Trophoblast cell (in vitro differentiated cells and primary cell): ENCODE measurements at regions not wholly inside any gene's neighbourhood (a gene's known extent, or its start where the extent isn't known, plus 50 kb on each side); places are given as distances from the start of the nearest gene placed in this dataset.

Source experiments
- DNase-seq, 2 donors: peaks; one replicate each; pipeline ENCODE4 v3.0.0-alpha.2; 2016
- H2AFZ ChIP-seq: 2 replicates; pipeline ENCODE4 v1.6.1; 2013; ENCODE audit warnings: low read length, moderate library complexity, mild to moderate bottlenecking; ENCODE audit not compliant: insufficient read depth, poor library complexity
- H2AK5ac ChIP-seq: 2 replicates; pipeline ENCODE4 v1.6.1; 2013; ENCODE audit warnings: mild to moderate bottlenecking, low read length
- H2BK120ac ChIP-seq: 2 replicates; pipeline ENCODE4 v1.6.1; 2013; ENCODE audit warnings: low read length, mild to moderate bottlenecking, moderate library complexity; ENCODE audit not compliant: insufficient read depth, poor library complexity
- H2BK12ac ChIP-seq: 2 replicates; pipeline ENCODE4 v1.6.1; 2013; ENCODE audit warnings: mild to moderate bottlenecking, low read length, moderate library complexity
- H2BK5ac ChIP-seq: 2 replicates; pipeline ENCODE4 v1.6.1; 2013; ENCODE audit warnings: low read length, low read depth, moderate library complexity, mild to moderate bottlenecking; ENCODE audit not compliant: poor library complexity
- H3K14ac ChIP-seq: 2 replicates; pipeline ENCODE4 v1.6.1; 2013; ENCODE audit warnings: mild to moderate bottlenecking, low read length
- H3K18ac ChIP-seq: 2 replicates; pipeline ENCODE4 v1.6.1; 2013; ENCODE audit warnings: mild to moderate bottlenecking, low read length
- H3K23ac ChIP-seq: 2 replicates; pipeline ENCODE4 v1.6.1; 2013; ENCODE audit warnings: low read length
- H3K27ac ChIP-seq: 2 replicates; pipeline ENCODE4 v1.5.1; 2013; ENCODE audit warnings: low read depth, mild to moderate bottlenecking, inconsistent platforms, low read length, moderate library complexity
- H3K27me3 ChIP-seq: 2 replicates; pipeline ENCODE4 v1.6.1; 2013; ENCODE audit warnings: inconsistent platforms, mild to moderate bottlenecking, low read length, moderate library complexity; ENCODE audit not compliant: insufficient read depth
- H3K36me3 ChIP-seq, 2 experiments: 1 replicate in 1 of 2; 2 replicates in 1 of 2; pipeline ENCODE4 v1.6.1; 2013; ENCODE audit warnings: low read length in 2 of 2, mild to moderate bottlenecking in 2 of 2, moderate library complexity in 1 of 2; ENCODE audit not compliant: insufficient read depth in 2 of 2, control insufficient read depth in 1 of 2
- H3K4ac ChIP-seq: 2 replicates; pipeline ENCODE4 v1.6.1; 2013; ENCODE audit warnings: low read depth, mild to moderate bottlenecking, low read length, moderate library complexity
- H3K4me1 ChIP-seq, 2 experiments: 1 replicate in 1 of 2; 2 replicates in 1 of 2; pipeline ENCODE4 v1.6.1; 2013; ENCODE audit warnings: low read length in 2 of 2, mild to moderate bottlenecking in 2 of 2, moderate library complexity in 1 of 2; ENCODE audit not compliant: insufficient read depth in 2 of 2, control insufficient read depth in 1 of 2
- H3K4me2 ChIP-seq: 2 replicates; pipeline ENCODE4 v1.6.1; 2013; ENCODE audit warnings: inconsistent platforms, mild to moderate bottlenecking, low read length, moderate library complexity
- H3K4me3 ChIP-seq: 2 replicates; pipeline ENCODE4 v1.5.1; 2013; ENCODE audit warnings: mild to moderate bottlenecking, low read depth, low read length, inconsistent platforms
- H3K79me1 ChIP-seq: one replicate; pipeline ENCODE4 v1.6.1; 2013; ENCODE audit warnings: low read length
- H3K79me2 ChIP-seq: 2 replicates; pipeline ENCODE4 v1.6.1; 2013; ENCODE audit warnings: low read length, mild to moderate bottlenecking; ENCODE audit not compliant: control insufficient read depth, insufficient read depth, poor library complexity
- H3K9ac ChIP-seq: 2 replicates; pipeline ENCODE4 v1.6.1; 2013; ENCODE audit warnings: mild to moderate bottlenecking, low read length
- H3K9me3 ChIP-seq: 2 replicates; pipeline ENCODE4 v1.6.1; 2013; ENCODE audit warnings: low read depth, mild to moderate bottlenecking, control low read depth, inconsistent platforms, low read length; ENCODE audit not compliant: insufficient read depth
- H4K12ac ChIP-seq: 2 replicates; pipeline ENCODE4 v1.6.1; 2013; ENCODE audit warnings: low read depth, mild to moderate bottlenecking, low read length, moderate library complexity
- H4K8ac ChIP-seq: 2 replicates; pipeline ENCODE4 v1.6.1; 2013; ENCODE audit warnings: low read depth, mild to moderate bottlenecking, low read length, moderate library complexity
- H4K91ac ChIP-seq: one replicate; pipeline ENCODE4 v1.6.1; 2013; ENCODE audit warnings: low read depth, mild to moderate bottlenecking, low read length, moderate library complexity
- WGBS: extraction: QIAGEN DNeasy Blood & Tissue Kit; methylation state at CpG from one replicate; pipeline ENCODE4 v1.1.7; 2013; ENCODE audit warnings: missing lambda C conversion rate; ENCODE audit not compliant: insufficient read length, insufficient coverage; ENCODE audit errors: extremely low coverage; 5-methylcytosine and 5-hydroxymethylcytosine counted together

GRCh38 chr10:28980264-28980663, 302.9 kb downstream of the BAMBI start:
- Histone ChIP-seq H3K4ac (no peak overlapping the region), H3K79me1 (peaks cover 2% of the 10 kb centered on the region), H3K4me1 (peaks cover 3 to 8% of the 10 kb centered on the region in 2 experiments), H3K4me3 (no peak overlapping the region), H3K4me2 (no peak overlapping the region), H3K14ac (no peak overlapping the region), H2BK5ac (no peak overlapping the region), H2AFZ (no peak overlapping the region), H3K9ac (no peak overlapping the region), H3K36me3 (no peaks in the 10 kb centered on the region), H2AK5ac (no peak overlapping the region), H4K8ac (no peak overlapping the region), H4K12ac (no peak overlapping the region), H3K79me2 (no peaks in the 10 kb centered on the region), H3K23ac (no peak overlapping the region), H4K91ac (no peak overlapping the region), H3K9me3 (no peaks in the 10 kb centered on the region), H3K27ac (no peak overlapping the region), H3K18ac (no peak overlapping the region), H3K27me3 (no peaks in the 10 kb centered on the region), H2BK12ac (no peak overlapping the region), H2BK120ac (no peak overlapping the region)
- WGBS = no CpG with 5 or more reads among the region's 2 CpGs
- no peak for DNase-seq

- Histone ChIP-seq H3K36me3 (no peaks in the 10 kb centered on the region), H3K4ac (no peak overlapping the region), H2AK5ac (no peak overlapping the region), H3K4me2 (no peak overlapping the region), H2BK12ac (no peak overlapping the region), H2AFZ (no peak overlapping the region), H2BK5ac (no peak overlapping the region), H3K23ac (no peak overlapping the region), H3K4me1 (peaks cover 3 to 10% of the 10 kb centered on the region in 2 experiments), H4K8ac (no peak overlapping the region), H4K91ac (no peak overlapping the region), H3K27me3 (no peaks in the 10 kb centered on the region), H3K4me3 (no peak overlapping the region), H3K79me1 (peaks cover 3% of the 10 kb centered on the region), H3K14ac (no peak overlapping the region), H2BK120ac (no peak overlapping the region), H4K12ac (no peak overlapping the region), H3K9me3 (no peaks in the 10 kb centered on the region), H3K18ac (no peak overlapping the region), H3K27ac (no peak overlapping the region), H3K9ac (no peak overlapping the region), H3K79me2 (no peaks in the 10 kb centered on the region)
- no peak for DNase-seq
- WGBS = no CpG with 5 or more reads among the region's 3 CpGs
These were observed 303.7 kb downstream of the BAMBI start for GRCh38 chr10:28981007-28981406.

- H2AFZ ChIP-seq = peak overlapping the region; percentile 0
- H3K23ac ChIP-seq = no peak overlapping the region
- no peaks in the 10 kb centered on the region for H3K9me3 ChIP-seq
- peaks cover 5% of the 10 kb centered on the region for H3K79me1 ChIP-seq
- no peak overlapping the region for H4K8ac ChIP-seq
- no peak overlapping the region for H3K4me3 ChIP-seq
- H2BK120ac ChIP-seq = no peak overlapping the region
- H3K4me1 ChIP-seq = peaks cover 3 to 10% of the 10 kb centered on the region in 2 experiments
- H3K9ac ChIP-seq = no peak overlapping the region
- no peak for DNase-seq
- H3K14ac ChIP-seq = no peak overlapping the region
- H3K36me3 ChIP-seq = no peaks in the 10 kb centered on the region
- WGBS = no CpG with 5 or more reads among the region's 6 CpGs
- H3K27me3 ChIP-seq = no peaks in the 10 kb centered on the region
- H4K91ac ChIP-seq = no peak overlapping the region
- H2BK12ac ChIP-seq = no peak overlapping the region
- no peak overlapping the region for H3K27ac ChIP-seq
- no peak overlapping the region for H4K12ac ChIP-seq
- H3K79me2 ChIP-seq = no peaks in the 10 kb centered on the region
- H2BK5ac ChIP-seq = no peak overlapping the region
- H3K4me2 ChIP-seq = no peak overlapping the region
- no peak overlapping the region for H3K18ac ChIP-seq
- H3K4ac ChIP-seq = no peak overlapping the region
- H2AK5ac ChIP-seq = no peak overlapping the region
These were observed 305.7 kb downstream of the BAMBI start for GRCh38 chr10:28982974-28983373.

- Histone ChIP-seq H2BK12ac (no peak overlapping the region), H3K79me1 (peaks cover 5% of the 10 kb centered on the region), H2AK5ac (no peak overlapping the region), H2AFZ (no peak overlapping the region), H3K9ac (no peak overlapping the region), H3K4me2 (no peak overlapping the region), H3K27ac (no peak overlapping the region), H3K23ac (no peak overlapping the region), H2BK120ac (no peak overlapping the region), H3K4ac (no peak overlapping the region), H3K27me3 (no peaks in the 10 kb centered on the region), H4K91ac (no peak overlapping the region), H3K18ac (no peak overlapping the region), H3K9me3 (no peaks in the 10 kb centered on the region), H3K14ac (no peak overlapping the region), H3K36me3 (no peaks in the 10 kb centered on the region), H3K4me3 (no peak overlapping the region), H2BK5ac (no peak overlapping the region), H4K12ac (no peak overlapping the region), H4K8ac (no peak overlapping the region), H3K79me2 (no peaks in the 10 kb centered on the region), H3K4me1 (peaks cover 3 to 10% of the 10 kb centered on the region in 2 experiments)
- no CpG with 5 or more reads among the region's 3 CpGs for WGBS
- no peak for DNase-seq
These were observed 305.1 kb upstream of the LYZL1 start for GRCh38 chr10:28983799-28984198.
